Endodermal cell (in vitro differentiated cells): ENCODE measurements at regions not wholly inside any gene's neighbourhood (a gene's known extent, or its start where the extent isn't known, plus 50 kb on each side); places are given as distances from the start of the nearest gene placed in this dataset.
"Not testable (repeated sequence)": the region's sequence is repeated elsewhere in the genome, so short reads cannot be mapped to it uniquely, and the experiment has no call there.

Experiments
- DNase-seq: peaks from one replicate; pipeline ENCODE4 v3.0.0-alpha.2; 2017
- H3K27ac ChIP-seq: 2 replicates; pipeline ENCODE4 v1.5.1; 2013; ENCODE audit warnings: mild to moderate bottlenecking, low read depth, low read length, moderate library complexity
- H3K27me3 ChIP-seq: 2 replicates; pipeline ENCODE4 v1.6.1; 2013; ENCODE audit warnings: mild to moderate bottlenecking, low read length, moderate library complexity; ENCODE audit not compliant: insufficient read depth, control insufficient read depth, poor library complexity, severe bottlenecking
- H3K36me3 ChIP-seq: 2 replicates; pipeline ENCODE4 v1.7.0; 2013; ENCODE audit warnings: mild to moderate bottlenecking, low read length, moderate library complexity; ENCODE audit not compliant: control insufficient read depth, insufficient read depth
- H3K4me1 ChIP-seq: one replicate; pipeline ENCODE4 v1.7.0; 2013; ENCODE audit warnings: low read length; ENCODE audit not compliant: control insufficient read depth, insufficient read depth
- H3K4me3 ChIP-seq: 2 replicates; pipeline ENCODE4 v1.5.1; 2013; ENCODE audit warnings: mild to moderate bottlenecking, low read length, moderate library complexity
- H3K9ac ChIP-seq: 2 replicates; pipeline ENCODE4 v1.6.1; 2013; ENCODE audit warnings: mild to moderate bottlenecking, low read length, moderate library complexity; ENCODE audit not compliant: poor library complexity, severe bottlenecking; ENCODE audit errors: extremely low read depth
- H3K9me3 ChIP-seq: 2 replicates; pipeline ENCODE4 v1.6.1; 2013; ENCODE audit warnings: mild to moderate bottlenecking, low read length, moderate library complexity; ENCODE audit not compliant: control insufficient read depth
- H3K27ac Mint-ChIP-seq: 2 replicates; pipeline ENCODE4 v1.8.0; 2020; ENCODE audit warnings: mixed read lengths
- H3K27me3 Mint-ChIP-seq: 2 replicates; pipeline ENCODE4 v1.8.0; 2021; ENCODE audit warnings: mild to moderate bottlenecking, mixed read lengths; ENCODE audit not compliant: insufficient read depth
- H3K36me3 Mint-ChIP-seq: 2 replicates; pipeline ENCODE4 v1.8.0; 2020; ENCODE audit warnings: low read depth, mixed read lengths
- H3K4me1 Mint-ChIP-seq: 2 replicates; pipeline ENCODE4 v1.8.0; 2020; ENCODE audit warnings: mixed read lengths
- H3K4me3 Mint-ChIP-seq: 2 replicates; pipeline ENCODE4 v1.8.0; 2020; ENCODE audit warnings: mild to moderate bottlenecking, moderate library complexity, mixed read lengths
- H3K9me3 Mint-ChIP-seq: 2 replicates; pipeline ENCODE4 v1.8.0; 2020; ENCODE audit warnings: mild to moderate bottlenecking, mixed read lengths
- WGBS, 2 experiments: methylation state at CpG; one replicate each; pipeline versions ENCODE4 v1.1.5 to v1.1.7; 2013; ENCODE audit warnings: missing lambda C conversion rate in 2 of 2, mixed read lengths in 1 of 2; ENCODE audit not compliant: insufficient coverage in 1 of 2, insufficient read length in 1 of 2; 5-methylcytosine and 5-hydroxymethylcytosine counted together
- TF ChIP-seq, protein P1 (sequence below): fragments of 200-600 bp; sonication (generic); conservative IDR thresholded peaks from 2 replicates; pipeline ENCODE4 v1.5.0; 2021; ENCODE audit warnings: antibody characterized with exemption, mild to moderate bottlenecking

DNA sequence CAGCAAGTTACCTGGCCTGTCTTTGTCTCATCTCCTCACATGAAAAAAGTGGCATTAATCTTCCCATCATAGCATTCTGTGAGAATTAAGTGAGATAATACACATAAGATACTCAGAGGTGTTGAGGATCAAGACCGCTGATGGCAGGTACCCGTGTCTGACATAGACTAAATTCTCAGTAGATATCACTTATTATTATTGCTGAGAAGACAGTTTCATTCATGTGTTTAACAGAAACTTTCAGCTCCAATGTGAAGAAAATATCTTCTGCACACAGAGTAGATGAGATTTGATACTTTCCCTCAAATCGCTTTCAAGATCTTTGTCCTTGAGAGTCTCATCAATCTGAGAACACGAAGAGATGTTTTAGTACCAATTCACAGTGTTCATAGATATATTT, 809.4 kb downstream of the TSN start:
- Mint-ChIP-seq H3K4me3 (no peak overlapping the region), H3K27ac (no peak overlapping the region), H3K4me1 (no peaks in the 10 kb centered on the region), H3K9me3 (no peaks in the 10 kb centered on the region), H3K36me3 (no peaks in the 10 kb centered on the region), H3K27me3 (no peaks in the 10 kb centered on the region)
- Histone ChIP-seq H3K4me3 (no peak overlapping the region), H3K27me3 (no peaks in the 10 kb centered on the region), H3K4me1 (no peaks in the 10 kb centered on the region), H3K9me3 (peaks cover 5% of the 10 kb centered on the region), H3K9ac (no peak overlapping the region), H3K36me3 (no peaks in the 10 kb centered on the region), H3K27ac (no peak overlapping the region)
- no peak for DNase-seq
- WGBS, 2 experiments = 95 to 100% methylated on average over 2 to 4 of the region's 4 CpGs
- TF ChIP-seq, protein P1, sequence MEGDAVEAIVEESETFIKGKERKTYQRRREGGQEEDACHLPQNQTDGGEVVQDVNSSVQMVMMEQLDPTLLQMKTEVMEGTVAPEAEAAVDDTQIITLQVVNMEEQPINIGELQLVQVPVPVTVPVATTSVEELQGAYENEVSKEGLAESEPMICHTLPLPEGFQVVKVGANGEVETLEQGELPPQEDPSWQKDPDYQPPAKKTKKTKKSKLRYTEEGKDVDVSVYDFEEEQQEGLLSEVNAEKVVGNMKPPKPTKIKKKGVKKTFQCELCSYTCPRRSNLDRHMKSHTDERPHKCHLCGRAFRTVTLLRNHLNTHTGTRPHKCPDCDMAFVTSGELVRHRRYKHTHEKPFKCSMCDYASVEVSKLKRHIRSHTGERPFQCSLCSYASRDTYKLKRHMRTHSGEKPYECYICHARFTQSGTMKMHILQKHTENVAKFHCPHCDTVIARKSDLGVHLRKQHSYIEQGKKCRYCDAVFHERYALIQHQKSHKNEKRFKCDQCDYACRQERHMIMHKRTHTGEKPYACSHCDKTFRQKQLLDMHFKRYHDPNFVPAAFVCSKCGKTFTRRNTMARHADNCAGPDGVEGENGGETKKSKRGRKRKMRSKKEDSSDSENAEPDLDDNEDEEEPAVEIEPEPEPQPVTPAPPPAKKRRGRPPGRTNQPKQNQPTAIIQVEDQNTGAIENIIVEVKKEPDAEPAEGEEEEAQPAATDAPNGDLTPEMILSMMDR = no peak

DNA sequence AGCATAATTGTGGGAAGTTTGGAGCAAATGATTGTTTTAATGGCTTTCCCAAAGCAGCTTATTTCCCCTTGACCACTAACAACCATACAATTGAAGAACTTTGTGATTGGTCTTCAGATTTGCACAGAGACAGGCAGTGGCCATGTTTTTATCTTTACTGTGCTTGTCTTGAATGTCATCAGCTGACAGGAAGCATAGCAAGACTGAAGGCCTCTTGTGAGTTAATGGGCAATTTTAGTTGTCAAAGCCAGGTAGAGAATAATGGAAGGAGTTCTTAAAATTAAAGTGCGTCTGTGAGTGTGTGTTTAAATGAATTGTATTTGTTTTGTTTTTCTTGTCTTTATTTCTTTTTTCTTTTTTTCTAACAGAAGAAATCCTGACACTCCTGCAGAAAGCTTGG, 809.9 kb downstream of the TSN start:
- H3K9me3 Mint-ChIP-seq = no peaks in the 10 kb centered on the region
- DNase-seq = no peak
- Histone ChIP-seq H3K27me3 (no peaks in the 10 kb centered on the region), H3K4me3 (no peak overlapping the region), H3K9me3 (peaks cover 5% of the 10 kb centered on the region), H3K4me1 (no peaks in the 10 kb centered on the region), H3K36me3 (no peaks in the 10 kb centered on the region), H3K27ac (no peak overlapping the region), H3K9ac (no peak overlapping the region)
- no peaks in the 10 kb centered on the region for H3K4me1 Mint-ChIP-seq
- H3K27me3 Mint-ChIP-seq = no peaks in the 10 kb centered on the region
- 0% methylated on average over 1 of the region's 1 CpG; no CpG with 5 or more reads in 1 of the 2 experiments for WGBS, 2 experiments
- TF ChIP-seq, protein P1 = no peak
- no peak overlapping the region for H3K27ac Mint-ChIP-seq
- no peak overlapping the region for H3K4me3 Mint-ChIP-seq
- no peaks in the 10 kb centered on the region for H3K36me3 Mint-ChIP-seq

DNA sequence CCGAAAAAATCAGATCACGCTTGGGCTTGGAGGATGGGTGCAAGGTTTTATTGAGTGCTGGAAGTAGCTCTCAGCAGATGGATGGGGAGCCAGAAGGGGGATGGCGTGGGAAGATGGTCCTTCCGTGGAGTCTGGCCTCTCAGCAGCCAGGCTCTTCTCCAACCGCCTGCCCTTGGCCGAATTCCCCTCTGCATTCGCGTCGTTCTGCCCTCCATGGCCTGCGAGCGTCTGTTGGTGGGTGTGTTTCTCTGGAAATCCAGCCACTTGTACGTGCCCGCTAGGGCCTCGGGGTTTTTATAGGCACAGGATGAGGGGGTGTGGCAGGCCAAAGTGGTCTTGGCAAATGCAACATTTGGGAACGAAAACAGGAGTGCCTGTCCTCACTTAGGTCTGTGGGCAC, 815.2 kb downstream of the TSN start:
- H3K36me3 Mint-ChIP-seq = no peaks in the 10 kb centered on the region
- H3K4me1 ChIP-seq = no peaks in the 10 kb centered on the region
- no peak overlapping the region for H3K27ac ChIP-seq
- no peak overlapping the region for H3K4me3 Mint-ChIP-seq
- WGBS, 2 experiments = 96% methylated on average over 4 to 15 of the region's 15 CpGs
- no peaks in the 10 kb centered on the region for H3K27me3 Mint-ChIP-seq
- no peaks in the 10 kb centered on the region for H3K36me3 ChIP-seq
- no peak overlapping the region for H3K9ac ChIP-seq
- DNase-seq = no peak
- H3K9me3 ChIP-seq = peaks cover 15% of the 10 kb centered on the region
- H3K9me3 Mint-ChIP-seq = no peaks in the 10 kb centered on the region
- no peaks in the 10 kb centered on the region for H3K27me3 ChIP-seq
- H3K4me3 ChIP-seq = no peak overlapping the region
- no peak overlapping the region for H3K27ac Mint-ChIP-seq
- TF ChIP-seq, protein P1 = no peak
- H3K4me1 Mint-ChIP-seq = peaks cover 1% of the 10 kb centered on the region

DNA sequence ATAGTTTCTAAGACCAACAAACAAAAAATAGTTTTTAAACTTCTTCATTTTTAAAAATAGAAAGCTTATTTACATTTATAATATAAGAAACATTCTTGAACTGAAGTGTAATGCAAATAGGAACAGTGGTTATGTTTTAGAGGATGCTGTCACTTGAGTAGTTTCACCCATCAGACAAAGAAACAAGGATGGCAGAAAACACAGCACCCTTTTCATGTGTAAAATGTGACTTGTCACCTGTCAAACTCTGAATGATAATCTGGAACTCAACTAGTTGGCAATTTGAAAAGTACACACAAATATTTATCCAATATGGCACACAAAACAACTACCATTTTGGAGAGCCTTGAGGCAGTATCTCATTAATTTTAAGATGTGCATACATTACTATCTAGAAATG, 816.0 kb downstream of the TSN start:
- H3K9me3 Mint-ChIP-seq, H3K36me3 ChIP-seq, H3K9ac ChIP-seq, H3K27ac ChIP-seq, H3K27ac Mint-ChIP-seq, DNase-seq, H3K4me3 ChIP-seq, H3K27me3 ChIP-seq, H3K27me3 Mint-ChIP-seq, H3K36me3 Mint-ChIP-seq, H3K4me1 ChIP-seq, H3K4me3 Mint-ChIP-seq, H3K4me1 Mint-ChIP-seq: not testable (repeated sequence)
- H3K9me3 ChIP-seq = peaks cover 15% of the 10 kb centered on the region
